ENCODE measurements at regions not wholly inside any gene's neighbourhood (a gene's known extent, or its start where the extent isn't known, plus 50 kb on each side); places are given as distances from the start of the nearest gene placed in this dataset.

DNA sequence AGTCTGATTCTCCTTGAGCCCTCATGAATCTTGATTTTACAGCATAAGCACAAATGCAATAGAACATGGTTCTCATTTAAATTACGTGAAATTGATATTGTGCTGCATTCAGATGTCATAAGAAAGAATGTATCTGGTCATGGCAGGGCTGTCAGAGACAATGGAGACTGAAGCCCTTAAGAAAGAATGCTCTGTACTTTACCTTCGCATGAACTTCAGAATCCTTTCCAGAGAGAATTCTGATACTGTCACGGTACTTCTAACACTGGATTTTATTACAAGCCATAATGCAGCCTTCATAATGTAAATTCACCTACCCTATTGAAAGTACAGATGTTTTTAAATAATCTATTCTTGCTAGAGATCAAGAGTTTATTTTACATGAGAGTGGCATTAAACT, 677.9 kb upstream of the ADGRL3 start:
- in situ Hi-C loops (cut with HindIII; ENCODE audit: low pct_unique_long_range_greater_than_20kb, low sequenced_read_pairs) = no loop called here
- no peak for DNase-seq (ENCODE audit: low read depth)

DNA sequence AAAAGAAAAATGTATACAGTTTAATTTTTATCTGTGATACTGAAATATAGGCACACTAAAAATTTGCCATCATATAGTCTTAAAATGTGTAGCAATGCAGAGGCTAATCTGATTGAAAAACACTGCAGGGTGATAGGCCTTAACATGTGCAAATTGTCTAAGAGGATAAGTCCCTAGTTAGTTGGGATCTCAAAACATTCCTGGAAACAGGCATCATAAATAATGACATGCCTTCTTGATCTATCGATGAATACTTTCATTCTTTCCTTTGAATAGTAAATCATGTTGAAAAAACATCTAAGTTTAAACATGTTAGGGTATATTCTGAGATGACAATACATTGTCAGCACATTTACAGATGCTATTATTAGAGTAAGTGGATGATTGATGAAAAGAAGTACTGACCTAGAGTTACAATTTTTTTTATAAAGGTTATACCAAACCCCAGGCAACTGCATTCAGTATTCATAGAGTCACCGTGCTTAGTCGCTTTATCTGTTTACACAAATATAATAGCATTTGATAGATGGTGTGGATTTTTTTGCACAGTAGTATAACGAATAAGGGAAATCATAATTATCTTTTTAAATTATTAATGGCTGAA, 668.2 kb upstream of the ADGRL3 start:
- in situ Hi-C loops (cut with HindIII; ENCODE audit: low pct_unique_long_range_greater_than_20kb, low sequenced_read_pairs) = no loop called here
- no peak for DNase-seq (ENCODE audit: low read depth)

DNA sequence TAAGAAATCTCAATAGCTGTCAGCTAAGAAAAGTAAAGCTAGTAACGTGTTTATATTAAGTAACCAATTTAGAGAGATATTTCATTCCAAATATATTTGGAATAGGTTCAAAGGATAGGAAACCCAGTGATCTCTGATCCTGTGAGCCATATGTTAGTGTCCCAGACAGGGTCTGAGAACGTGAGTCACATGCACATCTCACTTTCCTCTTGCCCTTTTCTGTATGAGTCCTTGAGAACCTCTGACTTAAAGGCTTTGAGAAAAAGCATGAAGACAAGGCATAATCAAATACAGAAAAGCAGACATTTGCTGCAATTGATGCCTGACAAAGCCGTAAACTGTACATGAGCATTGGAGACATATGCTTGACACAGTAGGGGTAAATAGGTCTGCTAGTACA, 655.1 kb upstream of the ADGRL3 start:
- no peak for DNase-seq (ENCODE audit: low read depth)
- in situ Hi-C loops (cut with HindIII; ENCODE audit: low pct_unique_long_range_greater_than_20kb, low sequenced_read_pairs) = no loop called here

DNA sequence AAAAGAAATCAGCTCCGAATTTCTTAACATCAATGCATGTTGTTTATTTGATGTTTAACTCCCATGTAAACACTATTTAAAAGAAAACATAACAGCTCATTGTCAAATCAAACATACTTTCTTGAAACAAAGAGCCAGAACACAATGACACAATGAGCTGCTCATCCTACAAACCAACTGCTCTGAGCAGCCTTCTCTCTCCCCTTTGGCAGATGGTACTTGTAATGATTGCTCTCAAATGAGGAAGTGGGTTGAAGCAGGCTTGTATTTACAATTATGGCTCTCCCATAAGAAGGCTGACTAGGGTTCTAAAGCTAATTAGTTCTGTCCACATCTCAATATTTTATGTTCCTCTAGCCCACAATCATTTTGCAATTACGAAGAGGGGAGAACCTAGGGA, 637.8 kb upstream of the ADGRL3 start:
- in situ Hi-C loops (cut with HindIII; ENCODE audit: low pct_unique_long_range_greater_than_20kb, low sequenced_read_pairs) = no loop called here
- no peak for DNase-seq (ENCODE audit: low read depth)

DNA sequence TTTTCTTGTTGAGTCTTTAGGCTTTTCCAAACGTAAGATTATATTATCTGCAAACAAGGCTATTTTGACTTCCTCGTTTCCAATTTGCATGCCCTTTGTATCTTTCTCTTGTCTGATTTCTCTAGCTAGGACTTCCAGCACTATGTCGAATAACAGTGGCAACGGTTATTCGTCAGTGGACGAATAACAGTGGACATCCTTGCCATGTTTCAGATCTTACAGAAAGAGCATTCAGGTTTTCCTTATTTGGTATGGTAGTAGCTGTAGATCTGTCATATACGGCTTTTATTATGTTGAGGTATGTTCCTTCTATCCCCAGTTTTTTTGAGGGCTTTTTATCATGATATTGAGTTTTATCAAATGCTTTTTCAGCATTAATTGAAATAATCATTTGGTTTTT, 634.6 kb upstream of the ADGRL3 start:
- no peak for DNase-seq (ENCODE audit: low read depth)
- in situ Hi-C loops (cut with HindIII; ENCODE audit: low pct_unique_long_range_greater_than_20kb, low sequenced_read_pairs) = no loop called here

DNA sequence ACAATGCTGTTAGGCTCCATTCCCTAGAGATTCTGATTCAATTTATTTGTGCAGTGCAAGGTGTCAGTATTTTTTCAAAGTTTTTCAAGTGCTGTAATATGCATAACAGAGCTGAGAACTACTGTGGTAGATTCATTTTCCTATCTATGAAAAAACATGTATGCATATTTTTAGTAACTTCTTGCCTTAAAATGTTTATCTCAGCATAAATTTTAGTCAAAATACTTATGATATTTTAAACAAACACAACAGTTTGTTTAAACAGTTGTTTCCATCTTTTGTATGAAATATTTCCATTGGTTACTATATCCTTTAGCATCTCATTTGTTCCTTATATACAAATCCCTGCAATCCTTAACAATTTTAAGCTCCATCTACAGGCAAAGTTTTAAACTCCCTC, 624.8 kb upstream of the ADGRL3 start:
- DNase-seq (ENCODE audit: low read depth) = no peak
- in situ Hi-C loops (cut with HindIII; ENCODE audit: low pct_unique_long_range_greater_than_20kb, low sequenced_read_pairs) = no loop called here

DNA sequence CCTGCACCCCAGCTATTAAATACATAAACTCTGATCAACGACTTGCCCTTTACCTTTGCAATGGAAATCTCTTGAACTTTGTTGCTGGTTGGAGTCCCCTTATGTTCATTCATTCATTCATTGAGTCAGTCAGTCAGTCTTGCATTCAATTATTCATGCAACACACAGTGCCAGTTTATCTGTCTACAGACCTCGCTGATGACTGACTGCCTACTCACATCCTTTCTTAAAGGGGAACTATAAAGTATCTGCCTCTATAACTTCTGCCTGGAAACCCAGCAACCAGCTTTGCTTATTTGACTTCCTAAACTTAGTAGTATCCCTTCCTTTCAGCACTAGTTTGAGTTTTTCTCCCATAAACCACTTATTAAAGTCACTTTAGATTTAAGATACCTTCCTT, 620.8 kb upstream of the ADGRL3 start:
- DNase-seq (ENCODE audit: low read depth) = no peak
- in situ Hi-C loops (cut with HindIII; ENCODE audit: low pct_unique_long_range_greater_than_20kb, low sequenced_read_pairs) = no loop called here

DNA sequence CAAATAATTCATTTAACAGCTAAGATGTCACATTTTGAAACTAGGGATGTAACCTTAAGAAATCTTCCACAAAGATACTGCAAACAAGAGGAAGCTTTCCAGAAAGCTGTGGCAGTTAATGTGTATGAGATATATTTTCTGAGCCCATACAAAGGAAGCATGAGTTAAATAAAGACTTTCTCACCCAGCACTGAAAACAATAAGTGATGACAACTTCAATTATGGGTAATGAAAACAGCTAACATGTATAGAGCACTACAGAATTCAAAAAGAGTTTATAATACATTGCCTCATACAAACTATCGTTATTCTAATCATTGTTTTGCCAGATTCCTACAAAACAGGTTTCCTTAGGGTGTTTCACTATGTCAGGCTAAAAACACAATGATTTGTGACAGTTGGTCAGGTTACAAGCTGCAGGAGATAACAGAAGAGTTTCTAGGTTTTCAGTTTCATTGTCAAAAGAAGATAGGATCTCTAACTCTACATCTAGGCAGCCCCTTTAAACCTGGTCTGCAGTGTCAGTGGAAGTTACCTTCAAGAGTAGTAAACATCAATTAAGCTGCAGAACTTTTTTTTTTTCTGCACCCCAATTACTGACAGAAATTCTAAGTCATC, 618.1 kb upstream of the ADGRL3 start:
- DNase-seq (ENCODE audit: low read depth) = no peak
- in situ Hi-C loops (cut with HindIII; ENCODE audit: low pct_unique_long_range_greater_than_20kb, low sequenced_read_pairs) = no loop called here

DNA sequence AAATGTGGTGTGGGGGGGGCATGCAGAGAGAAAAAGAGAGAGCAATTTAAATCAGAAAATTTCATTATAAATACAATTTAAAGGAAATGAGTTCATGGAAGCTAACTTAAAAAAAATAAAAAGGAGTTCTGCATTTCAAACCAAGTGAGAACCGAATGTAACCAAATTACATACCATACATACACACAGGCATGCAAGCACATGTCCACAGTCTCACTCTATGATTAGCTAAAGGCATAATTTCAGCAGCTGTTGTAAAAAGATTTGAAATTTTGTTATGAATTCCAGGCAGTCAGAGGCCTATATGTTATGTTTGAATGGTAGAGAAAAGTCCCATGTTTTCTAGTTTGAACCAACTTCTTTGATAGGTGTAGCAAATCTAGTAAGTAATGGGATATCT, 611.6 kb upstream of the ADGRL3 start:
- no peak for DNase-seq (ENCODE audit: low read depth)
- in situ Hi-C loops (cut with HindIII; ENCODE audit: low pct_unique_long_range_greater_than_20kb, low sequenced_read_pairs) = no loop called here

DNA sequence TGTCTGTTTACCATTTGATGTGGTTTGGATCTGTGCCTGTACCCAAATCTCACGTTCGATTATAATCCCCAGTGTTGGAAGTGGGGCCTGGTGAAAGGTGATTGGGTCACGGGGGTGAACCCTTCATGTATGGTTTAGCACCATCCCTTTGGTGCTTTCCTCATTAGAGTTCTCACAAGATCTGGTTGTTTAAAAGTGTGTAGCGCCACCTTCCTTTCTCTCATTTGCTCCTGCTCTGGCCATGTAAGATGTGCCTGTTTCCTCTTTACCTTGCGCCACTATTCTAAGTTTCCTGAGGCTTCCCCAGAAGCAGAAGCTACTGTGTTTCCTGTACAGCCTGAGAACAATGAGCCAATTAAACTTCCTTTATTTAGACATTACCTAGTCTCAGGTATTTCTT, 610.7 kb upstream of the ADGRL3 start:
- in situ Hi-C loops (cut with HindIII; ENCODE audit: low pct_unique_long_range_greater_than_20kb, low sequenced_read_pairs) = no loop called here
- no peak for DNase-seq (ENCODE audit: low read depth)

DNA sequence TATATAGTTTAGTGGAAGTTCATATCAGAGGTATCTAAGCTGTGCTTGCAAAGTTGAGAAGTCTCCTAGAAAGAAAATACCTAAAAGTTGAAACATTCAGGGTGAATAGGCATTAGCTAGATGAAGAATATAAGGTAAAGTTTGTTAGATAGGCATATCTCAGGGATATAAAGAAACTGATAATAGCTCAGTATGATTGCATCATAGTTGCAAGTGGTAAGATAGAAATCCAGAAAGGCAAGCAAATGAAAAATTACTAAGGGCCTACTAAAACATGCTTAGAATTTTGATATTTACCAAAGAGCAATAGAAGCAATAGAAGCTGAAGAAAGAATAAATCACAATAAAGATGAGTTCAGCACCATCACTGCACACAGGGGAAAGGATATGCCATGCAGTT, 610.0 kb upstream of the ADGRL3 start:
- DNase-seq (ENCODE audit: low read depth) = no peak
- in situ Hi-C loops (cut with HindIII; ENCODE audit: low pct_unique_long_range_greater_than_20kb, low sequenced_read_pairs) = no loop called here

DNA sequence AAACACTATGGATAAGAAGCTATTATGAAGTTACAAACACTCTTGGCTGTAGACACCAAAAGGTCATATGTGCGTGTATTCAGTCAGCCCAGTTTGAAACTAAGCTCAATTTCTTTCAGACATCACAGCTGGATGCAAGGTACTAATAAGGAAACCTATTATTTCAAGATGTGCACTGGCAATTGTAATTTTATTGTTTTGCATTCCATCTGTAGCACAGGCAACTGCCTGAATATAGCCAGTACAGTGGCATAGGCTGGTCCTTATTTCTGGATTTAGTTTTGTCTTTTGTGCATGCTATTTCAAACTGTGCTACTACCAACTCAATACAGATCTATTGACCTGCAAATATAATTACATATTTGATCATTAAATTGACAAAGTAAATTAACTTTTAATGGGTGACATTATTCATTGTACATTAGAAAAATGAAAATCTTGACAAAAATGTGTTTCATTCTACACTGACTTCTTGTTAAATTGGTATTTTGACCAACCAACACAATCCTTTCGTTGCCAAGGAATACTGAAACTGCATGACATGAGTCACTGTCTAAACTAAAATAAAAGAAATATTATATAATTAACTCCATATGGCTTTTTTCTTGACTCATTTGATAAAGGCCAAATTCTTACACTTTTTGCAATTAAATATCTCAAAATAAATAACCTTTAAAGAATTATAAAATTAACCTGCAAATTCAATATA, 594.3 kb upstream of the ADGRL3 start:
- DNase-seq (ENCODE audit: low read depth) = no peak
- in situ Hi-C loops (cut with HindIII; ENCODE audit: low pct_unique_long_range_greater_than_20kb, low sequenced_read_pairs) = no loop called here

DNA sequence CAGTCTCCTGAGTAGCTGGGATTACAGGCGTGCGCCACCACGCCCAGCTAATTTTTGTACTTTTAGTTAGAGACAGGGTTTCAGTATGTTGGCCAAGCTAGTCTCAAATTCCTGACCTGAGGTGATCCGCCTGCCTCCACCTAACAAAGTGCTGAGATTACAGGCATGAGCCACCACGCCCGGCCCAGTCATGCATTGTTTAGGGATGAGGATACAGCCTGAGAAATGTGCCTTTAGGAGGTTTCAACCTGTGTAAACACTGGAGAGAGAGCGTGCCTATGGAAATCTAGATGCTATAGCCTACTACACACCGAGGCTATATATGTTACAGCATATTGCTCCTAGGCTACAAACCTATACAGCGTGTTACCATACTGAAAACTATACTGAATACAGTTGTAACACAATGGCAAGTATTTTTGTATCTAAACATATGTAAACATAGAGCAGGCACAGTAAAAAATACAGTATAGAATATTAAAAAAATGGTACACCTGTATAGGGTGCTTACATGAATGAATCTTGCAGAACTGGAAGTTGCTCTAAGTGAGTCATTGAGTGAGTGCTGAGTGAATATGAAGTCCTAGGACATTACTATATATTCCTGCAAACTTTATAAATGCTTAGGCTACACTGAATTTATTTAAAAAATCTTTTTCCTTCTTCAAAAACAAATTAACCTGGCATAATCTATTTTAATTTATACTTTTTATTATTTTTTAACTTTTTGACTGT, 588.2 kb upstream of the ADGRL3 start:
- DNase-seq (ENCODE audit: low read depth) = no peak
- in situ Hi-C loops (cut with HindIII; ENCODE audit: low pct_unique_long_range_greater_than_20kb, low sequenced_read_pairs) = no loop called here

DNA sequence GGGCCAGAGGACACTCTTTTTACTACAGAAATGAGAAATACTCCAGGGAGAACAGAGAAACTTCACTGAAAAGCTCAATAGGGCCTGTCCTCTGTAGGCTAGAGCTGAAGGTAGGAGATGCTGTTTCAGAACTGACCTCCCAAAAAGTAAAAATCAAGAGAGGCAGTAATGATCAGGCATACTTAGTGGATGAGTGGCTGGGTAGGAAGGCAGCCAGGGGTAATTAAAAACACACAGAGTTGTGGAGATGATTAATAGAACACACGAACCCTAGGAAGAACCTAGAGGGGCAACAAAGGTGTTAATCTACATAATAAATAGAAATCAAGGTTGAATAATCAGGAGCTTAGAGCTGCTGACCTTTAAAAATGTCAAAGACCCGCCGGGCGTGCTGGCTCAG, 582.4 kb upstream of the ADGRL3 start:
- no peak for DNase-seq (ENCODE audit: low read depth)
- in situ Hi-C loops (cut with HindIII; ENCODE audit: low pct_unique_long_range_greater_than_20kb, low sequenced_read_pairs) = no loop called here

DNA sequence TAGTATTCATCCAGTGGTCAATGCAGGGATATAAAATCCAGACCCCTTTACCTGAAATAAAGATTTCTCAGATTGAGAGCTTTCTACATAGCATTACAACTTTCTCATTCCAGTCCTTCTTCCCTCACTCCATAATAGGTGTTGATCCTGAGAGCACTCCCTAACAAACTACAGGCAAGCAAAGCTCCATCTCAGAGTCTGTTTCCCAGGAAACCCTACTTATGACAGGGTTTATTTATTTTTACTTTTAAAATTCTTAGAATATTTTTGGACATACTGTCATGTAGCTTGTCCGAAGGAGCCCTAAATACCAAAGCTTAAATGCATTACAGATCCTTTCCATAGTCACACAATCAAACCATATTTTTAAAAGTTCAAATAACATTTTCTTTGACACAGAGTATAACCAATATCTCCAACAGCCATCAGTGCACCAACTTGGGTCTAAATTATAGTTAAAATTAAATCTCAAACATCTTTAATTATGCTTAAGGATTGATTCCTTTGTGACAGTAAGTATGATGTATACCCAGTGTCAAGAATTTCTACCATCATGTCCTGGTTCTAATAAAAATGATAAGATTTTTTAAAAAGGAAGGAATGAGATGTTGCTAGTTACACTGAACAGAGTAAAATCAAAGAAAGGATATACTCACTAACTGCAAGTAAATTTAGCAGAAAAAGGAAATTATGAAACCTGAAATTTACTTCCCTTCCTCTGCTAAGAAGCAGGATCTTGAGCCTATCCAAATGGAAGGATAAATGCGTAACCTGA, 580.4 kb upstream of the ADGRL3 start:
- no peak for DNase-seq (ENCODE audit: low read depth)
- in situ Hi-C loops (cut with HindIII; ENCODE audit: low pct_unique_long_range_greater_than_20kb, low sequenced_read_pairs) = no loop called here

DNA sequence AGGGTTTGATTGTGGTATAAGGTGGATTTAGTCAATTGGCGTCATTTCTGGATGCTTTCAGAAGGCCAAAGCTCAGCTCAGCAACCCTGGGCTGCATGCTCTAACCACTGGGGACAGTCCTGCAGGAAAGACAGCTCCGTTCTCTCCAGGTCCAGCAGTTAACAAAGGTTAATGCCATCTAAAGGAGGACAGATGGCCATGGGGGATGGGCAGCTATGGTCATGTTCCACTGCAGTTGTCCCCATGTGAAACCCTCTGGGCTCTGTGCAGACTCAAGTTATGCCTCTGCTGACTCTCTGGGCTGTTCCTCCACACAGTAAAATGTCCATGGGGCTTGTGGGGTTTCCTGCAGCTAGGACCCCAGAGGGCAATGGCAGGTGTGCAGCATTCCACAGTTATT, 562.1 kb upstream of the ADGRL3 start:
- in situ Hi-C loops (cut with HindIII; ENCODE audit: low pct_unique_long_range_greater_than_20kb, low sequenced_read_pairs) = no loop called here
- no peak for DNase-seq (ENCODE audit: low read depth)

DNA sequence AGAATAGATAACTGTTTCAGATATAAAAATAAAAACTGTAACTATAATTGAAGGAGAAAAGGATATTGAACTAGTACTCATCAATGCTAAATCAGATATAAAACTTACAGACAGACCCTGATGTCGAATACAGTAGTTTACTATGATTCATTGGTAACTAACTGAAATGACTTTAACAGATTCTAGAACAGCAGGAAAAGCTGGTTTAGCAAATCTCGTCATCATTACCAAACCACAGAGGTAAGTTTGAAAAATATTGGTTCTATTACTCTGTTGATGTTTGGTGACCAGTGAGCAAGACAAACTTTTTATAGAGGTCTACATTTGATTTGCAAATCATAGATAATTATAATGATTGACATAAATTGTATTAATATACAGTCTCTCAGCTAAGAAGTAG, 551.4 kb upstream of the ADGRL3 start:
- DNase-seq (ENCODE audit: low read depth) = no peak
- in situ Hi-C loops (cut with HindIII; ENCODE audit: low pct_unique_long_range_greater_than_20kb, low sequenced_read_pairs) = no loop called here

DNA sequence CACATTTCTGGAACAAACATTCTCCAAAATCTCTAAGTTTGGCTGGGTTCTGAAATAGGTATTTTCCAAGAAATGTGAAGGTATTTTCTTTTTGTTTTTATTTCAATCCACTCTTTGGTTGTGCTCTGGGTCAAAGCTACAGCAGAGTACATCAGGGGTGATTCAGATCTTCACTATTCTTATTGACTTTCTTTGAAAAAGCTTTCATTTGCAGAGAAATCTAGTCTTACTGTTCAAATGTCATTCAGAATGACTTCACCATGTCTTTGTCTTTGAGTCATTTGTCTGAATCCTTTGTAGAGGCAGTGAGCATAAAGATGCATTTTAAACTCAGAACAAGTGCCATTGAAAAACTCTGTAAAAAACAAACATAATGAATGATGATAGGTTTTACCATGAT, 547.2 kb upstream of the ADGRL3 start:
- DNase-seq (ENCODE audit: low read depth) = no peak
- in situ Hi-C loops (cut with HindIII; ENCODE audit: low pct_unique_long_range_greater_than_20kb, low sequenced_read_pairs) = no loop called here

DNA sequence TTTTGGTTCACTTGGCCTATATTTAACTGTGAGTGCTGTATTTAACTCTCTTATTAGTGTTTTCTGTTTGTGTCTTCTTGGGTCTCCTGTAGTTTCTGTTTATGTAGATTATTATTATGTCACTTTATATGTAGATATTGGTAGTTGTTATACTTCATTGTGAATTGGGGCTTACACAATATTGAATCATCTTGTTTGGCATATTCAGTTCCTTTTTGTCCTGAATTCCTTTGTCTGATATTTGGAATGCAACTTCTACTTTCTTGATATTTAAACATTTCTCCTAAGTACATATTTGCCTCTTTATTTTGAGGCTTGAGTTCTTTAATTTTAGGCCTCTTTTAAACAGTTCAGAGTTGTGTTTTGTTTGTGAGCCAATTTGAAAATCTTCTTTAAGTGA, 544.8 kb upstream of the ADGRL3 start:
- no peak for DNase-seq (ENCODE audit: low read depth)
- in situ Hi-C loops (cut with HindIII; ENCODE audit: low pct_unique_long_range_greater_than_20kb, low sequenced_read_pairs) = no loop called here

All from Caki2 (cell line).